HG02852 (cell line): ENCODE measurements at regions not wholly inside any gene's neighbourhood (a gene's known extent, or its start where the extent isn't known, plus 50 kb on each side); places are given as distances from the start of the nearest gene placed in this dataset.
"Not testable (repeated sequence)": the region's sequence is repeated elsewhere in the genome, so short reads cannot be mapped to it uniquely, and the experiment has no call there.

Experiments
- ATAC-seq: cut with Tn5 transposase; IDR thresholded peaks from one replicate; pipeline ENCODE4 v1.9.1; 2021; ENCODE audit warnings: mild to moderate bottlenecking, moderate library complexity; ENCODE audit not compliant: unreplicated experiment

DNA sequence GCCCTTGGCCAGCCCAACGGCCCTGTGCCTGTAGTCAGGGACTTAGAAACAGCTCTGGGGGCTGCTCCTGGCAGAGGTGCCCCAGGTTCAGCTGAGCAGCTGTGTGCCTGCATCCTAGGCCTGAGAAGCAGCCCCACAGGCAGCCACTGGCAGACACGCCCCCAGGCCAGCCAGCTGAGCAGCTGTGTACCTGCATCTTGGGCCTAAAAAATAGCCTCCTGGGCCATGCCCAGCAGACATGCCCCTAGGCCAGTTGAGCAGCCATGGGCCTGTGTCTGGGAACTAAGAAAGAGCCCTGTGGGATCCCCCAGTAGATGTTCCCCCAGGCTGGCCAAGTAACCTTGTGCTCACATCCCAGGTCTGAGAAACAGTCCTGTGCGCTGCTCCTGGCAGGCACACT lies 64.0 kb downstream of the TBR1 start:
- ATAC-seq, result no peak

DNA sequence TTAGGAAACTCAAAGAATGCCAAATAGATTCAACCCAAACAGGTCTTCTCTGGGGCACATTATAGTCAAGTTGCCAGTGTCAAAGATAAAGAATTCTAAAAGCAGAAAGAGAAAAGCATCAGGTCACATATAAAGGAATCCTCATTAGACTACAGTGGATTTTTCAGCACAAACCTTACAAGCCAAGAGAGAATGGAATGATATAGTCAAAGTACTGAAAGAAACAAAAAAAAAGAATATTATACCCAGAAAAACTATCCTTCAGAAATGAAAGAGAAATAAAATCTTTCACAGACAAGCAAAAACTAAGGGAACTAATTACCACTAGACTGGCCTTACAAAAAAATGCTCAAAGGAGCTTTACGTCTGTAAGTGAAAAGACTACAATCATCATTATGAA lies 65.5 kb downstream of the TBR1 start:
- no peak for ATAC-seq

DNA sequence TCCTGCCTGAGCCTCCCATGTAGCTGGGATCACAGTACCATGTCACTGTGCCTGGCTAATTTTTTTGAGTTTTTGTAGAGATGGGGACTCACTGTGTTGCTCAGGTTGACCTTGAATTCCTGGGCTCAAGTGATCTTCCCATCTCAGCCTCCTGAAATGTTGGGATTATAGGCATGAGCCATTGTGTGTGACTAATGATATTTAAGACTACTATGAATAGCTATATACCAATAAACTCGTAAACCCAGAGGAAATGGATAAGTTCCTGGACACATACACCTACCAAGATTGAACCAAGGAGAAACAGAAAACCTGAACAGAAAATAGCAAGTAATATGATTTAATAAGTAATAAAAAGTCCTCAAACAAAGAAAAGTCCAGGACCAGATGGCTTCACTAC lies 68.0 kb downstream of the TBR1 start:
- no peak for ATAC-seq

DNA sequence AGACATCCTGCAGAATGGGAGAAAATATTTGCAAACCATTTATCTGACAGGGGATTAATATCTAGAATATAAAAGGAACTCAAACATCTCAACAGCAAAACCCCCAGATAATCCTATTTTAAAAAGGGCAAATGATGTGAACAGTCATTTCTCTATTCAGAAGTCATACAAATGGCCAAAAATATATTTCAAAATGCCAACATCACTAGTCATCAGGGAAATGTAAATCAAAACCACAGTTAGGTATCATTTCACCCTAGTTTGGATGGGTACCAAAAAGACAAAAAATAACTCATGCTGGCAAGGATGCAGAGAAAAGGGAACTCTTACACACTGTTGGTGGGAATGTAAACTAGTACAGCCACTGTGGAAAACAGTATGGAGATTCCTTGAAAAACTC lies 70.0 kb downstream of the TBR1 start:
- no peak for ATAC-seq

DNA sequence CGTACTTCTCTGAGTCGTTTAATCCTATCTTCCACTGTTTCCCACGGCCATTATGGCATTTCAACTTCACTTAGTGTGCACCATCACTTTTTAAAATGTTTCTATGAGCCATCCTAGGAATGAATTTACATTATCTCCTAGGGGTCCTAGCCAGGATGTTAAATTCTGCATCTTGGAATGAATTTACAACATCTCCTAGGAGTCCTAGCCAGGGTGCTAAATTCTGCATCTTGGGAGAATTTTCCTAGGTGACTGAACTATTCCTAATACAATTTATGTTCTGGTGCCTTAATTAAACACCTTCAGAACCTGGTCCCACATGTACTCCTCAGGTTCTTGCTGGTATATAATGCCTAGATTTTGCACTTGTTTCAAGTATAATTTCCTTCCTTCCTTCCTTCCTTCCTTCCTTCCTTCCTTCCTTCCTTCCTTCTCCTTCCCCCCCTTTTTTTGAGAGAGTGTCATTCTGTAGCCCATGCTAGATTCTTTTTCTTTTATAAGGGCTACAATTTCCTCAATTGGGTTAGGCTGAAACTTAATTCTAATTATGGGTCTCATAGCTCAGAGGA lies 72.1 kb downstream of the TBR1 start:
- ATAC-seq, result no peak

DNA sequence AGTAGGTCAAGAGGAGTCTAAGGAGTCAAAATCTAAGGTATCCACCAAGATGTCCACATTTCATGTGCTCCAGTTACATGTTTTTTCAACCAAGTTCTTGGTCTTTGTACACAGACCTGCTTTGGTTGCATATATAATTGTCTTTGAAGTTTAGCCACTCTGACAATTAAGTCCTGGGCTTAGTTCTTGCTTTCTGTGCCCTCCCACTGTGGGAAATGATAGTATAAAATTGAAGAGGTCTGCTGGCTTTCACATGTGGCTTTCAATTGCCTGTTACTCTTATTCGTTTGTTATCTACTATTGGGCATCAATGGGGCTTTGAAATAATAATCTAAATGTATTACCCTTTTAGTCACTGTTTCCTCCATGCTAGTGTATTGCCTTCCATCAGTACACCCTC lies 72.8 kb downstream of the TBR1 start:
- ATAC-seq, result no peak

DNA sequence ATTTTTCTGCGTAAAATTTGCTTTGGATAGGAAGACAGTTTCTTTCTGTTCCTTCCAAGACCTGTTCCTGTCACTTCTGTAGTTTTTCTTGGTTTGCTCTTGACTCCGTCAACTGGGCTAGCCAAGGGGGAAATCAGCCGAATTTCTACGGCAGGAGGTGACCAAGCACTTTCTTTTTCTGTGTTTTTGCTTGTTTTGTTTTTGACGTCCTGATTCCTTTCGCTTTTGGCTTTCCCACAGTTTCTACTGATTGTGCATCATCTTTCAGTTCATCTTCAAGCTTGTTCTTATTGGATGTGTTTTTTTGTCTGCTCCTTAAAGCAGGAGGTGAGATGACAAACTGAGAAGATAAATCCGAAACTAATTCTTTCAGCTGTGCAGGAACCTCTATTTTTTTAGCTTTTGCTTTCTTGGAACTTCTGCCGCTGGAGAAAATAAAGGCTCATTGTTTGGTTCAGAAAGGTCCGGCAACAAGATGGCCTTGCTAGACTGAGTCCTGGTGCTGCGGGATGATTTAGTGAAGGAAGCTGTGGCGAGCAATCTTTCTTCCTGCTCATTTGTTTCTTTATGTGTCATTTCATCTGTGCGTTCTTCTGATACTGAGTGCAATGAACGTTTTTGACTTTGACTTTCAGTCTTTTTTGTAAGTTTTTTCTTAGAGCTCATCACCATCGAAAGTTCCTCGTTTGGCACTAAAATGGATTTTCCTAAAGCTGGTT lies 85.0 kb downstream of the TBR1 start:
- ATAC-seq, result peak; percentile 66

DNA sequence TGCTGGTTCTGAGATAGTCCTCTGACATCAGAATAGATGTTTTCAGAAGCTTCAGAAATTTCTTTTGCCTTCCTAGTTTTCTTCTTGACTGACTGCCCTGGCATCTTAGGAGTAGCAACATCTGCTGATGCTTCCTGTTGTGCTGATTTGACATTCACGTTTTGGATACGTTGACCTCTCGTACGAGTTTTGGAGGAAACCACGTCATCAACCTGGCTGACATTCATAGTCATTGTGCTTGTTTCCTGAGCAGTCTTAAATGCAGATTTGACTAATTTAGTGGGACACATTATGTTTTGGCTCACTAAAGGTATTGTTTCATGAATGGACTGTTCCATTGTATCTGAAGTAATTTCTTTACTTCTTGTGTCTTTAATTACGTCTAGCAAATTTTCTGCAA lies 86.2 kb downstream of the TBR1 start:
- ATAC-seq, result not testable (repeated sequence)

DNA sequence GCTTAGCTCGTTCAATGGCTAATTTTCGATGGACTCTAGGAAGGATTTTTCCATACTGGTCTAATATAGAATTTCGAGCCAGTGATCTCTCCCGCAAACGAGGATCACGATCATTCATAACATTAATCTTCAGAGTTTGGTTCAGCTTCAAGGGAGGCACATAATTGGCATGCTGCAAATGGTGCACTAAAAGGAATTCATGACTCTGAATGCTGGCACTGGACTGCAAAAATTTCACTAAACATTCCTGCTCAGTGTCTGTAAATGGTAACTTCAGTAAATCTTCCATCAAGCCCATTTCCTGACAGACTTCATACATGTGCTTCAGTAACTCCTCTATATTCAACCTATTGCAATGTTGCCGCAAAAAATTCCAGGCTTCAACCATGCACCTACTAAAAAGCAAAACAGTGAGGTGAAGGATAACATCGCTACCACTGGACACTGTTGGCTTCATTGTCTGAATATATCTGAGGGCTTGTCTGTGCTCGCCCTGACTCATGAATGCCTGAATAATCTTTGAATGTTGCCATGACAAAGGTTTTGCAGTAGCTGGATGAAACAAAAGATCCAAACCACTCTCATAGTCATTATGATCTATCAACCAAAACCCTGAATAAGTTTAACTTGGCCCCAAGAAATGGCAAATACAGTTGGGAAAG lies 88.7 kb downstream of the TBR1 start:
- not testable (repeated sequence) for ATAC-seq

DNA sequence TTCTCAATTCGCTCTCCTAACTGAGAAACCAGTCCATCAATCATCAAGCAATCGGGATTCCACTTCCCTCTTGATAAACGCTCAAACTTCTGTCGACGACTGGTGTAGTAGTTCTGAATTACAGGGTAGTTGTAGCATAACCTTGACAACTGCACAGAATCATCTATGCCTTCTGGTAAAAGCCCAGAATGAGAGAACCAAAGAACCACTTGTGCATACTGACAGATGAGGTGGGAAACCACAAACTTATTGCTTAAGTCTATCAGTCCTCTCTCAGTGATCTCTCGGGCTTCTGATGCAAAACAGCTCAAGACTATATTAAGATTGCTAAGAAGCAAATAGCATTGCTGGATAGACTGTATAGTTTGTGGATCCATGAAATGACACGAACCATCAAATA lies 89.4 kb downstream of the TBR1 start:
- not testable (repeated sequence) for ATAC-seq

DNA sequence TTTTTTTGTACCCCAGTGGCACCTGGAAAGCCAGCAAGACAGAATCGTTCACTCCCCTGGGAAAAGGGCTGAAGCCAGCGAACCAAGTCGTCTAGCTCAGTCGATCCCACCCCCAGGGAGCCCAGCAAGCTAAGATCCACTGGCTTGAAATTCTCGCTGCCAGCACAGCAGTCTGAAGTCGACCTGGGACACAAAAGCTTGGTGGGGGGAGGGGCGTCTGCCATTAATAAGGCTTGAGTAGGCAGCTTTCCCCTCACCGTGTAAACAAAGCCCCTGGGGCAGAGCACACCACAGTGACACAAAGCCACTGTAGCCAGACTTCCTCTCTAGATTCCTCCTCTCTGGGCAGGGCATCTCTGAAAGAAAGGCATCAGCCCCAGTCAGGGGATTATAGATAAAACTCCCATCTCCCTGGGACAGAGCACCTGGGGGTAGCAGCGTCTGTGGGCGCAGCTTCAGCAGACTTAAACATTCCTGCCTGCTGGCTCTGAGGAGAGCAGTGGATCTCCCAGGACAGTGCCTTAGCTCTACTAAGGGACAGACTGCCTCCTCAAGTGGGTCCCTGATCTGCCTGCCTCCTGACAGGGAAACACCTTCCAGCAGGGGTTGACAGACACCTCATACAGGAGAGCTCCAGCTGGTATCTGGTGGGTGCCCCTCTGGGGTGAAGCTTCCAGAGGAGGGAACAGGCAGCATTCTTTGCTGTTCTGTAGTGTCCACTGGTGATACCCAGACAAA lies 97.4 kb downstream of the TBR1 start:
- not testable (repeated sequence) for ATAC-seq

DNA sequence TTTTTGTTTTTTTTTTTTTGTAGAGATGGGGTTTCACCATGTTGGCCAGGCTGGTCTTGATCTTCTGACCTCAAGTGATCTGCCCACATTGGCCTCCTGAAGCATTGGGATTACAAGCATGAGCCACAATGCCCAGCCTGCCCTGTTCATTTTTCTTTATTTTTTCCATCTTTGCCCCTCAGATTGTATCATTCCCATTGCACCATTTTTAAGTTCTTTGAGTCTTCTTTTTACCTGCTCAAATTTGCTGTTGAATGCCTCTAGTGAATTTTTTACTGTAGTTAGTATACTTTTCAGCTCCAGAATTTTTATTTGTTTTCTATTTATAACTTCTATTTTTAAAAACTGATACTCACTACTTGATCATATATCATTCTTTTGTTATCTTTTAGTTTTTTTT lies 101.4 kb upstream of the SLC4A10 start:
- ATAC-seq, result no peak

DNA sequence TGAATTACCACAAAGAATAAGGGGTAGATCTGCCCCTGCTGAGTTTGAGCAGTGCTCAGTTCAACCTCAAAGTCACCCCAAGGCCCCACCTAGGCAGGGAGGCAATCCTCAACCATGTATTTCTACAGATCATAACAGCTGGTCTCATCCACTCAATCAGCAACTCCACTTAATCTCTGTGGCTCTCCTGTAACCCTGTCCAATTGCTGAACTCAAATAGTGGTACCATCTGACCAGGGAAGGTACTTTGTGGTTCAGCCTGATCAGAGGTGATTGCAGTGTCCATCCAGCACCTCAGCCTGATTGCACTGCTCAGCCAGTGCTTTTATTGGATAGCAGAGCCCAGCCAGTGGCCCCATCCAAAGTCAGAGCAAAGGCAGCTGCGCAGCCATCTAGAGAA lies 91.0 kb upstream of the SLC4A10 start:
- ATAC-seq, result no peak

DNA sequence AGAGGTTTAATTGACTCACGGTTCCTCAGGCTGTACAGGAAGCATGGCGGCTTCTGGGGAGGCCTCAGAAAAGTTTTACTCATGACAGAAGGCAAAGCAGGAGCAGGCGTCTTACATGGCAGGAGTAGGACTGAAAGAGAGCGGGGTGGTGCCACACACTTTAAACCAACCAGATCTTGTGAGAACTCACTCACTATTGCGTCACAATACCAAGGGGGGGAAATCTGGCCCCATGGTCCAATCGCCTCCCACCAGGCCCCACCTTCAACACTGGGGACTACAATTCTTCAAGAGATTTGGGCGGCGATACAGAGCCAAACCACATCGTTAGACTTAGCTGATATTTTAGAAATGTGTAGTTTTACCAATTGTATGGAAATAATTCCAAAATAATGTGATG lies 77.6 kb upstream of the SLC4A10 start:
- ATAC-seq, result no peak

DNA sequence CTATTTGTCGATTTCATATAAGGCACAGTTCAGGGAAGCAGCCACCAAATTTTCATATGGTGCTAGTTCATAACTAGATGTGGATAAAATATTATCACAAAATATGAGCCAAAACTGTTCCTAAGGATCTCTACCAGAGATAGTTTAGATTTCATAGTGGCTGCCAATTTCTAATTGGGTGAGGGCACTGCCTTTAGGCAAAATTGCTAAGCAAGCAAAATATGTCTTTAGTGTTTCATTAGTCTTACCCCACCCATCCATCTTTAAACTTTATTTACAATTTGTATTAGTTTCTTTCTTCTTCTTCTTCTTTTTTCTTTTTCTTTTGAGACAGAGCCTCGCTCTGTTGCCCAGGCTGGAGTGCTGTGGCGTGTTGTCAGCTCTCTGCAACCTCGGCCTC lies 77.1 kb upstream of the SLC4A10 start:
- no peak for ATAC-seq

DNA sequence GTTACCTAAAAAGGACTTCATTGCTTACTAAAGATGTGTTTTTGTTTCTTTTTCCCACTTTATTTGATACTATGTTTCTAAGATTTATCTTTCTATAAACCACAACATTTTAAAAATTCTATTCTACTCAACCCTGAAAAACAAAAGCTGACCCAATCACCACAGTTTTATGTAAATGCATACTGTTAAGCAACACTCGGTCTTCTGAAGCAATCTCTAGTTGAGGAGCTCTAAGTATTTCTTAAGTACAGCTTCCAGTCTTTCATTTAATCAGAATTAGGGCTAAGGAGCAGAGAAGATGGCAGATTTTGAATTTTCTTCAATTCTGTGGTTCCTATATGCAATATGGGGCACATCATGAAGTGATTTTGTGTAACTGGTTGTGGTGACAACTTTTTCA lies 72.2 kb upstream of the SLC4A10 start:
- ATAC-seq, result no peak

DNA sequence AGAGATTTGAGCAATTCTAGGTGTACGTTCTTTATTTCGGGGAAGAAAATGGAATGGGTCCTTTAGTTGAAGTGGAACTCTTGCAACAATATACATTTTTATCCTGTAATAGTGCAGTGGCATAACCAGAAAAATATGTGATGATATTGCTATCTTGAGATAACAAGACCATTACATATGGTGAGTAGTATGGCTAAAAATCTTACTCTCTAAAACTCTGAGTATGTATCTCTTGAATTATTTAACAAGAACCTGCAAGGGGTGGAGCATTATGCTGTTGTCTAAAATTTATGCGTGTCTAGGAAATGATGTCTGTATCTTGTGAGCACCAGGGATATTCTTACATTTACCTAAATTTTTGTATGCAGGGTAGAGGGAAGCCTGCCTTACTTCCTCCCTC lies 68.4 kb upstream of the SLC4A10 start:
- no peak for ATAC-seq

DNA sequence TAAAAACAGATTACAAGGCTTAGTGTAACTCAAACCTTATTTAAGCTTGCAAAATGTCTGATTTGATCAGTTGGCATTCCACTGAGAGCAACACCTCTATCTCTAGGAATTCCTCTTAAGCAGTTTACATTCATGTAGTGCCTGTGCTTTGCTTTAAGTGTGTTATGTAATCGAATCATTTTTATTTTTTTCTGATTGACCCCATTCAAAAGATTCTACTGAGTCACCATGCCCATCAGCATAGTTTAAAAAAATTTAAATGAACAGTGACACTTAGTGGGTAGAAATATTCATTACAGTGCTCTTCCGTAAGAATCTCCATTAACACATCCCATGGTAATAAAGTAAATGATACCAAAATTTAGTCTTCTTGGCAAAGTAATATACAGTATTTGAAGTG lies 67.8 kb upstream of the SLC4A10 start:
- ATAC-seq, result no peak

DNA sequence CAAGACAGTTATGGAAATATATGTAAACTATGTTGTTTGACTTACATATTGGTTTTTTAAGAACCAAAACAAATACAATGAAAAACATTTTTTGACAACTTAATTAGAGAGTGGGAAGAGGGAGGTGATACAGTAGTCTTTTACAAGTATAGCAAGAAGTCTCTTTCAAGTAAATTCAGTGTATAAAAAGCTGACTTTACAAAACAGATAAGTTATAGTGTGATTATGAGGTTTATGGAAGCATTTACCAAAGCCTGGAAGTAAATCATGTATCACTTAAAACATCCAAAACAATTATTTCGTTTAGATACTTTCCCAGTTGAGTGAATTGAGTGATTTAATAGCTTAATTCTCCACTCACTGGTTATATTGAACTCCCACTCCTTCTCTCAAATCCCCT lies 66.7 kb upstream of the SLC4A10 start:
- ATAC-seq, result no peak

DNA sequence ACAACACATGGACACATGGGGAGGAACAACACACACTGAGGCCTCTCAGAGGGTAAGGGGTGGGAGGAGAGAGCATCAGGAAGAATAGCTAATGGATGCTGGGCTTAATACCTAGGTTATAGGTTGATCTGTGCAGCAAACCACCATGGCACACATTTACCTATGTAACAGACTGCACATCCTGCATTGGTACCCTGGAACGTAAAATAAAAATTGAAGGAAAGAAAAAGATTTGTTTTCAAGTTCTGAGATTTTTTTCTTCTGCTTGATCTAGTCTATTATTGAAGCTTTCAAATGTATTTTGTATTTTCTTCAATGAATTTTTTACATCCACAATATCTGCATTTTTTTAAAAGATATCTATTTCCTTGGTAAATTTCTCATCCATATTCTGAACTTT lies 59.3 kb upstream of the SLC4A10 start:
- no peak for ATAC-seq

DNA sequence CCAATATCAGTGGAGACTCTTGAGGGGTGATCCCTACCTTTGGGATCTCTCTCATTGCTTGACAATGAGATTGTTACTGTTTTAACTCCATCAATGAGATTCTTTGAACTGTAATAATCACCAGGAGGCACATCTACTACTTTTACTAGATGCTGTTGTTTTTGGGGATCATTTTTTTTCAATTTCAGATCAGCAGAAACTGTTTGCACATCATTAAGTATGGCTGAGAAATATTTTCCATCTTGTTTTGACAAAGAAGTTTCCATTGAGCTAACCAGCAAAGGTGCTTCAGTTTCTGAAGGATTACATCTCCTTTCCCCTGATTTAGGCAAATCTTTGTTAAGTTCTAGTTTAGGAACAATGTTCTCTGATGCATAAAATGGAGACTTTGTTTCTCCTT lies 54.8 kb upstream of the SLC4A10 start:
- no peak for ATAC-seq
